ENCODE measurements at regions not wholly inside any gene's neighbourhood (a gene's known extent, or its start where the extent isn't known, plus 50 kb on each side); places are given as distances from the start of the nearest gene placed in this dataset.
"Not testable (repeated sequence)": the region's sequence is repeated elsewhere in the genome, so short reads cannot be mapped to it uniquely, and the experiment has no call there.

DNA sequence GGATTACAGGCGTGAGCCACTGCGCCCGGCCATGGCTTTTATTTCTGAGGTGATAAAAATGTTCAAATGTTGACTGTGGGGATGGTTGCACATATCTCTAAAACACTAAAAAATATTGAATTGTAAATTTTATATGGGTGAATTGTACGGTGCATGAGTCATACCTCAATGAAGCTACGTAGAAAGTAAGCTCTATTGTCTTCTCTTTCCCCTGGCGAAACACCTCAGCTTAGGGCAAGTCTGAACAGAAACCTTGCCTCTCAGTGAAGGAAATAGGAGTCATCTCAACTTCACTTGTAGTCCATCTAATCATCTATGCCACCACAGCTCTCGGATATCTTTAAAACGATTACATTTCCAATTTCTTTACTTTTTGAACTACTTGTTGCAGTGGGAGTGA lies 238.2 kb downstream of the SPATA31A6 start:
- TF ChIP-seq, protein P1, sequence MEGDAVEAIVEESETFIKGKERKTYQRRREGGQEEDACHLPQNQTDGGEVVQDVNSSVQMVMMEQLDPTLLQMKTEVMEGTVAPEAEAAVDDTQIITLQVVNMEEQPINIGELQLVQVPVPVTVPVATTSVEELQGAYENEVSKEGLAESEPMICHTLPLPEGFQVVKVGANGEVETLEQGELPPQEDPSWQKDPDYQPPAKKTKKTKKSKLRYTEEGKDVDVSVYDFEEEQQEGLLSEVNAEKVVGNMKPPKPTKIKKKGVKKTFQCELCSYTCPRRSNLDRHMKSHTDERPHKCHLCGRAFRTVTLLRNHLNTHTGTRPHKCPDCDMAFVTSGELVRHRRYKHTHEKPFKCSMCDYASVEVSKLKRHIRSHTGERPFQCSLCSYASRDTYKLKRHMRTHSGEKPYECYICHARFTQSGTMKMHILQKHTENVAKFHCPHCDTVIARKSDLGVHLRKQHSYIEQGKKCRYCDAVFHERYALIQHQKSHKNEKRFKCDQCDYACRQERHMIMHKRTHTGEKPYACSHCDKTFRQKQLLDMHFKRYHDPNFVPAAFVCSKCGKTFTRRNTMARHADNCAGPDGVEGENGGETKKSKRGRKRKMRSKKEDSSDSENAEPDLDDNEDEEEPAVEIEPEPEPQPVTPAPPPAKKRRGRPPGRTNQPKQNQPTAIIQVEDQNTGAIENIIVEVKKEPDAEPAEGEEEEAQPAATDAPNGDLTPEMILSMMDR (IDR thresholded peaks at IDR 0.05; ENCODE audit: extremely low read depth in 1 of 2, insufficient read depth in 1 of 2, low read depth in 1 of 2, low read length in 2 of 2): not testable (repeated sequence)
- TF ChIP-seq, protein P2, sequence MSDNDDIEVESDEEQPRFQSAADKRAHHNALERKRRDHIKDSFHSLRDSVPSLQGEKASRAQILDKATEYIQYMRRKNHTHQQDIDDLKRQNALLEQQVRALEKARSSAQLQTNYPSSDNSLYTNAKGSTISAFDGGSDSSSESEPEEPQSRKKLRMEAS (IDR thresholded peaks at IDR 0.05; ENCODE audit: insufficient read depth, insufficient read length): not testable (repeated sequence)
- TF ChIP-seq POLR2A (IDR thresholded peaks at IDR 0.05; ENCODE audit: low read depth, low read length); MYC (IDR thresholded peaks at IDR 0.05; ENCODE audit: low read depth, low read length); POLR2AphosphoS5 (IDR thresholded peaks at IDR 0.05; ENCODE audit: insufficient read depth, low read depth, low read length): not testable (repeated sequence)
